GM12865 (cell line): ENCODE measurements at regions not wholly inside any gene's neighbourhood (a gene's known extent, or its start where the extent isn't known, plus 50 kb on each side); places are given as distances from the start of the nearest gene placed in this dataset.

Experiments
- DNase-seq: peaks from one replicate; pipeline ENCODE4 v3.0.0; 2010; ENCODE audit warnings: low read depth
- H3K4me3 ChIP-seq: 2 replicates; pipeline ENCODE4 v1.5.1; 2011; ENCODE audit warnings: mild to moderate bottlenecking, low read depth, low read length, control low read depth
- TF ChIP-seq, protein P1 (sequence below): IDR thresholded peaks from 2 replicates; pipeline ENCODE4 v1.5.1; 2011; ENCODE audit warnings: low read length, control low read depth, low read depth, inconsistent platforms; ENCODE audit not compliant: insufficient read depth; ENCODE audit errors: missing control alignments

- TF ChIP-seq, protein P1, sequence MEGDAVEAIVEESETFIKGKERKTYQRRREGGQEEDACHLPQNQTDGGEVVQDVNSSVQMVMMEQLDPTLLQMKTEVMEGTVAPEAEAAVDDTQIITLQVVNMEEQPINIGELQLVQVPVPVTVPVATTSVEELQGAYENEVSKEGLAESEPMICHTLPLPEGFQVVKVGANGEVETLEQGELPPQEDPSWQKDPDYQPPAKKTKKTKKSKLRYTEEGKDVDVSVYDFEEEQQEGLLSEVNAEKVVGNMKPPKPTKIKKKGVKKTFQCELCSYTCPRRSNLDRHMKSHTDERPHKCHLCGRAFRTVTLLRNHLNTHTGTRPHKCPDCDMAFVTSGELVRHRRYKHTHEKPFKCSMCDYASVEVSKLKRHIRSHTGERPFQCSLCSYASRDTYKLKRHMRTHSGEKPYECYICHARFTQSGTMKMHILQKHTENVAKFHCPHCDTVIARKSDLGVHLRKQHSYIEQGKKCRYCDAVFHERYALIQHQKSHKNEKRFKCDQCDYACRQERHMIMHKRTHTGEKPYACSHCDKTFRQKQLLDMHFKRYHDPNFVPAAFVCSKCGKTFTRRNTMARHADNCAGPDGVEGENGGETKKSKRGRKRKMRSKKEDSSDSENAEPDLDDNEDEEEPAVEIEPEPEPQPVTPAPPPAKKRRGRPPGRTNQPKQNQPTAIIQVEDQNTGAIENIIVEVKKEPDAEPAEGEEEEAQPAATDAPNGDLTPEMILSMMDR, result no peak
- no peak for DNase-seq
- H3K4me3 ChIP-seq, result no peak overlapping the region
Measured at GRCh38 chr1:82582347-82582746, 781.6 kb downstream of the ADGRL2 start.

DNA sequence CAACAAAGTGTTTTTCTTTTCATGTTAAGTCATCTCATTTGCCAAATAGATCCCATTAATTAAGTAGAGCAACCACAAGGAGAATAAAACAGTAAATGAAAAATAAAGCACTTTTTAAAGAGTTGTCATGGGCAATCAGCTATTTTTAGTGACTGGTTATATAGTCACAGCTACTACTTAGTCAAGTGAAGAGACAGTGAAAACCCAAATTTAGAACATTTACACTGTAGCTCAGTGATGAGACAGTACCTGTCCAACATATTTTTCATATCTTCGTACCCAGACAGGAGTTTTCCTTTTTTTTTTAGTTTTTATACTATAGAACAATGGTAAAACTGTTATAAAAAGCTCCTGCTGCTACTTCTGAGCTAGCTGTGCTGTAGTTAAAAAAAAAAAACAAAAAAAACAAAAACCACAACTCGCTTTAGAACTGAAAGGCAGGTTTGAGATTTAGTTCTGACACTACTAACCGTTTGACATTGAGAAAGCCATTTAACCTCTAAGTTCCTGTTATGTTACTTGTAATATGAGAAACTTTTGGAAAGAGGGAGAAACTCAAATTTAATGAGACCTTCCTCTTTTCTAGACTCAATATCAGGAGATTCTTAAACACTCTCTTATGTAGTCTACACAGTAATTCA lies 777.5 kb downstream of the ADGRL2 start:
- H3K4me3 ChIP-seq, result no peak overlapping the region
- peak; percentile 4 for DNase-seq
- TF ChIP-seq, protein P1, result no peak

GRCh38 chr1:82567348-82567747 lies 766.6 kb downstream of the ADGRL2 start:
- no peak for DNase-seq
- no peak overlapping the region for H3K4me3 ChIP-seq
- TF ChIP-seq, protein P1, result no peak

DNA sequence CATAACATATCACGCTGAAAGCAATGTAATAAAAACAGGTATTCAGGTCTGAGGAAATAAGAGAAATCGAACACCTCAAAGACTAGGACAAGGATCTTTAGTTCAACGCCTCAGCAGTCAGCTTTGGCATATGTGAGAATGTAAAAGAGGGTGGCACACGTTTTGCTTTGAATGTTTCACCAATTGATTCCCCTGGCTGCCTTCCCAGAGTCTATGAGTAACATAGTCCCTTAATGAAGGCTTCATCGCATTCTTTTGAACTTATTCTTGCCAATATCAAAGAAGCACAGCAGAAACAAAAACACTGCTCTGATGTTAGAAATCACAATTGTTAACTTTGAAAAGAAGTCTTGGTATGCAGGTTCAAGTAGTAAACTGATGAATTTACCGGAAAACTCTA lies 764.8 kb downstream of the ADGRL2 start:
- H3K4me3 ChIP-seq, result no peak overlapping the region
- TF ChIP-seq, protein P1, result no peak
- DNase-seq, result no peak

DNA sequence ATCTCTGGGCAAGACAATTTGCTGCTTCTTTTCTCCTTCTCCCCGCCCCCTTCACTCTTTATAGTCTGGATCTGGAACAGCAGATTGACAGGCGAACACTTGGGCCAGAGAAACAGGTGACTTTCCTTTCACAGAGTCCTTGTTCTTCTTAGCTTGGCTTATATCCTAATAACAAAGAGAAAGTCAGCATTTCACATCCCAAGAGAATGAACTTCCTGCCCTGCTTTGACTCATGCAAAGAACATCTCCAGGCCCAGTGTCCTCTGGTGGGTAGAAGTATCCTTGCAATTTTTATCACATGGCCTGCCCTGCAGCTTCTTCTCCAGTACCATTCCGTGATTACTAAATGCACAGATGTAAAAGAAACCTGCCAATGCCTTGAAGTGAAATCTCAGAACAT lies 764.4 kb downstream of the ADGRL2 start:
- no peak overlapping the region for H3K4me3 ChIP-seq
- TF ChIP-seq, protein P1, result no peak
- no peak for DNase-seq

DNA sequence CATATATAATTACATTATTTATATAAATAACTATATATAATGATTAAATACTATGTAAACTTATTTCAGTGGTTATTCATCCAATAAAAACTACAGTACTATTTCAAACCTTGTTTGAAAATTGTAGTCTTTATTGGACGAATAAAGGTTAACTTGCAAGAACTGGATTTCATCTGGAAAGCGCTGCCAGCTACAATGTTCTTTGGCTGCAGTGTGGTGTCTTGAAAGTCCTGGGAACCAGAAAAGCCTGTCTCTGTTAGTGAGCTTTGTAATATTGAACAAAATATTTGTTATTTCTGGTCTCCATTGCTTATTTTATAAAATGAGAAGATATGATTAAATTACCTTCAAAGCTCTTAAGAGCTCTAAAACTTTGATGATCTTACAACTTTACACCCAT lies 763.6 kb downstream of the ADGRL2 start:
- TF ChIP-seq, protein P1, result no peak

GRCh38 chr1:82562448-82562847 lies 761.7 kb downstream of the ADGRL2 start:
- TF ChIP-seq, protein P1, result no peak
- DNase-seq, result no peak
- H3K4me3 ChIP-seq, result no peak overlapping the region

More for the DNA sequence above, 763.6 kb downstream of the ADGRL2 start:
- no peak for DNase-seq
- H3K4me3 ChIP-seq, result no peak overlapping the region
